NCI-H146 treated with DMSO at 0.1 percent for 48 hours (cell line): ENCODE measurements at regions not wholly inside any gene's neighbourhood (a gene's known extent, or its start where the extent isn't known, plus 50 kb on each side); places are given as distances from the start of the nearest gene placed in this dataset.
"Not testable (repeated sequence)": the region's sequence is repeated elsewhere in the genome, so short reads cannot be mapped to it uniquely, and the experiment has no call there.

Source experiments
- DNase-seq: peaks from one replicate; lab custom pipeline; 2025; ENCODE audit not compliant: unreplicated experiment; lab: John Stamatoyannopoulos, UW

GRCh38 chr2:153532140-153532539 is 53.6 kb upstream of the RPRM start:
- DNase-seq: no peak

- DNase-seq: not testable (repeated sequence)
These were observed 55.2 kb upstream of the RPRM start for GRCh38 chr2:153533803-153534202.

- not testable (repeated sequence) for DNase-seq
These were observed 56.0 kb upstream of the RPRM start for GRCh38 chr2:153534590-153534989.

- no peak for DNase-seq
These were observed 57.6 kb upstream of the RPRM start for GRCh38 chr2:153536115-153536514.

GRCh38 chr2:153538102-153538501 is 59.5 kb upstream of the RPRM start:
- DNase-seq: not testable (repeated sequence)

- DNase-seq: peak; percentile 77
These were observed 65.1 kb upstream of the RPRM start for GRCh38 chr2:153543635-153544071.

GRCh38 chr2:153546358-153546757 is 67.8 kb upstream of the RPRM start:
- DNase-seq: no peak

GRCh38 chr2:153548536-153548935 is 70.0 kb upstream of the RPRM start:
- no peak for DNase-seq

- DNase-seq: no peak
These were observed 73.1 kb upstream of the RPRM start for GRCh38 chr2:153551698-153552097.

GRCh38 chr2:153557211-153557610 is 78.6 kb upstream of the RPRM start:
- no peak for DNase-seq

- DNase-seq: no peak
These were observed 79.2 kb upstream of the RPRM start for GRCh38 chr2:153557714-153558113.

- DNase-seq: no peak
These were observed 79.7 kb upstream of the RPRM start for GRCh38 chr2:153558247-153558646.

GRCh38 chr2:153567367-153567766 is 88.8 kb upstream of the RPRM start:
- no peak for DNase-seq

GRCh38 chr2:153568105-153568504 is 89.5 kb upstream of the RPRM start:
- DNase-seq: no peak

- no peak for DNase-seq
These were observed 96.8 kb upstream of the RPRM start for GRCh38 chr2:153575171-153575853.

GRCh38 chr2:153584244-153584643 is 105.7 kb upstream of the RPRM start:
- DNase-seq: no peak

- no peak for DNase-seq
These were observed 109.8 kb upstream of the RPRM start for GRCh38 chr2:153588408-153588807.

- DNase-seq: no peak
These were observed 111.0 kb upstream of the RPRM start for GRCh38 chr2:153589586-153589985.

GRCh38 chr2:153593086-153593485 is 114.5 kb upstream of the RPRM start:
- peak; percentile 41 for DNase-seq

- peak; percentile 53 for DNase-seq
These were observed 117.4 kb upstream of the RPRM start for GRCh38 chr2:153595939-153596338.

GRCh38 chr2:153601812-153602211 is 123.2 kb upstream of the RPRM start:
- peak; percentile 91 for DNase-seq

- no peak for DNase-seq
These were observed 125.6 kb upstream of the RPRM start for GRCh38 chr2:153604133-153604532.

- no peak for DNase-seq
These were observed 128.1 kb upstream of the RPRM start for GRCh38 chr2:153606623-153607022.
